HEK293T (cell line): ENCODE measurements at regions not wholly inside any gene's neighbourhood (a gene's known extent, or its start where the extent isn't known, plus 50 kb on each side); places are given as distances from the start of the nearest gene placed in this dataset.

Source experiments
- BHLHE40 ChIP-seq: fragments of 450-650 bp; IDR thresholded peaks from 2 replicates; pipeline ENCODE4 v1.6.1; 2016; ENCODE audit warnings: mild to moderate bottlenecking, moderate library complexity, borderline replicate concordance
- FOXM1 ChIP-seq: fragments of 450-650 bp; IDR thresholded peaks from 2 replicates; pipeline ENCODE4 v1.6.1; 2017; ENCODE audit warnings: mild to moderate bottlenecking, borderline replicate concordance
- HDGF ChIP-seq: fragments of 450-650 bp; IDR thresholded peaks from 2 replicates; pipeline ENCODE4 v1.6.1; 2017; ENCODE audit warnings: antibody characterized with exemption, borderline replicate concordance
- PKNOX1 ChIP-seq: fragments of 450-650 bp; IDR thresholded peaks from 2 replicates; pipeline ENCODE4 v1.6.1; 2016

- no peak for TF ChIP-seq PKNOX1
- TF ChIP-seq FOXM1, result no peak
- TF ChIP-seq HDGF, result no peak
- no peak for TF ChIP-seq BHLHE40
Observed at GRCh38 chr3:72328755-72329277, 519.4 kb downstream of the SHQ1 start.
